Fibroblast of lung (primary cell): ENCODE measurements at regions not wholly inside any gene's neighbourhood (a gene's known extent, or its start where the extent isn't known, plus 50 kb on each side); places are given as distances from the start of the nearest gene placed in this dataset.

ENCODE experiments used
- EZH2 ChIP-seq: IDR thresholded peaks from 2 replicates; pipeline ENCODE4 v1.5.1; 2012; ENCODE audit warnings: low read length, control low read depth, mild to moderate bottlenecking; ENCODE audit errors: missing control alignments
- TF ChIP-seq, protein P1 (sequence below), 2 donors: IDR thresholded peaks in 1 of 2; conservative IDR thresholded peaks in 1 of 2; 1 replicate in 1 of 2; 2 replicates in 1 of 2; pipeline ENCODE4 v1.5.1; 2011 to 2012; ENCODE audit warnings: low read length in 2 of 2, control low read depth in 1 of 2, inconsistent platforms in 1 of 2, low read depth in 1 of 2, mild to moderate bottlenecking in 1 of 2

DNA sequence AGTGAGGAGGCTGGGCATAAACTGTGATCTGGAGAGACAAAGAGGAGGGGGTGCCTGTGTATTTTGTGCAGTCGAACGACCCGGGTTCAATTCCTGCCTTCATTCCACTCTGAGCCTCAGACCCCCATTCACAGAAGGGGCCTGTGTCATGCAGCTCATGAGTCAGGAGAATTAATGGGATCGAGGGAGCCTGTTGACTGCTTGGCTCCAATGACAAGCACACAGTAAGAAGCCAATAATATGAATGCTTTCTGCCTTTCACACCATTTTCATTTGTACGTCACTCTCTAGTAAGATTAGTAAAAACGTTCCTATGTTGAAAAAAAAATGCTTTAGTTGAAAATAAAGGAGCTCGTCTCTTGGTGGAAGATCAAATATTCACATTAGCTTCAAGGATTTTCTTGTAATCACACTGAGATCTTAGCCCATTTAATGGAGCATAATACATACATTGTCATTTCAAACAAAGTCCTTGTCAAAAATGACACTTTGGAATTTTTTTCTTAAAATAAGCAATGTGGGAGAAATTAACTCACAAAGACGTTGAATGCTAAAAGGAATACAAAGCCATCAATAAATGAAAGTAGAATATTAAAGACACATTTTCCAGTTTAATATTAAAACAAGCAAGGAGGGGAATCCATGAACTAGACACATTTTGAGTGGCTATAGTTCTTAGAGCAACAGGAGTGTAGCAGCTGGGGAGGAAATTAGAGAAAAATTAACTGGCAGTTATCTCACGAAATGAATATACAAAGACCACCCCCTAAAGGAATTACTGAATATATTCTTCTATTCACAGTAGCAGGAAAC lies 246.7 kb upstream of the AFDN start:
- TF ChIP-seq, protein P1, sequence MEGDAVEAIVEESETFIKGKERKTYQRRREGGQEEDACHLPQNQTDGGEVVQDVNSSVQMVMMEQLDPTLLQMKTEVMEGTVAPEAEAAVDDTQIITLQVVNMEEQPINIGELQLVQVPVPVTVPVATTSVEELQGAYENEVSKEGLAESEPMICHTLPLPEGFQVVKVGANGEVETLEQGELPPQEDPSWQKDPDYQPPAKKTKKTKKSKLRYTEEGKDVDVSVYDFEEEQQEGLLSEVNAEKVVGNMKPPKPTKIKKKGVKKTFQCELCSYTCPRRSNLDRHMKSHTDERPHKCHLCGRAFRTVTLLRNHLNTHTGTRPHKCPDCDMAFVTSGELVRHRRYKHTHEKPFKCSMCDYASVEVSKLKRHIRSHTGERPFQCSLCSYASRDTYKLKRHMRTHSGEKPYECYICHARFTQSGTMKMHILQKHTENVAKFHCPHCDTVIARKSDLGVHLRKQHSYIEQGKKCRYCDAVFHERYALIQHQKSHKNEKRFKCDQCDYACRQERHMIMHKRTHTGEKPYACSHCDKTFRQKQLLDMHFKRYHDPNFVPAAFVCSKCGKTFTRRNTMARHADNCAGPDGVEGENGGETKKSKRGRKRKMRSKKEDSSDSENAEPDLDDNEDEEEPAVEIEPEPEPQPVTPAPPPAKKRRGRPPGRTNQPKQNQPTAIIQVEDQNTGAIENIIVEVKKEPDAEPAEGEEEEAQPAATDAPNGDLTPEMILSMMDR (conservative IDR thresholded peaks at IDR 0.05 in 1 of 2, IDR thresholded peaks at IDR 0.05 in 1 of 2; ENCODE audit: low read depth in 1 of 2, low read length in 2 of 2) = no peak
- no peak for TF ChIP-seq EZH2
